Testis (tissue), 2 donors: ENCODE measurements at regions not wholly inside any gene's neighbourhood (a gene's known extent, or its start where the extent isn't known, plus 50 kb on each side); places are given as distances from the start of the nearest gene placed in this dataset.

Experiments
- DNase-seq: peaks from one replicate; pipeline ENCODE4 v3.0.0-alpha.2; 2019
- H3K27ac ChIP-seq, 2 donors: fragments of 200-600 bp; sonication (generic); one replicate each; pipeline ENCODE4 v1.5.1; 2019
- H3K27me3 ChIP-seq: fragments of 200-600 bp; sonication (generic); one replicate; pipeline ENCODE4 v1.5.1; 2019
- H3K36me3 ChIP-seq: fragments of 200-600 bp; sonication (generic); one replicate; pipeline ENCODE4 v1.5.1; 2017; ENCODE audit warnings: low read depth; ENCODE audit errors: missing control alignments
- H3K4me1 ChIP-seq: fragments of 200-600 bp; sonication (generic); one replicate; pipeline ENCODE4 v1.5.1; 2019
- H3K4me3 ChIP-seq, 2 donors: fragments of 200-600 bp; sonication (generic); one replicate each; pipeline ENCODE4 v1.5.1; 2017 to 2019
- H3K9me3 ChIP-seq: fragments of 200-600 bp; sonication (generic); one replicate; pipeline ENCODE4 v1.5.1; 2017
- CTCF ChIP-seq, 3 experiments: fragments of 450-650 bp in 2 of 3; fragments of 200-600 bp in 1 of 3; sonication (generic) in 1 of 3; IDR thresholded peaks; one replicate each; pipeline ENCODE4 v1.5.1; 2016 to 2019; ENCODE audit warnings: antibody characterized with exemption in 3 of 3, mild to moderate bottlenecking in 2 of 3, moderate library complexity in 1 of 3
- POLR2A ChIP-seq: fragments of 450-650 bp; IDR thresholded peaks from one replicate; pipeline ENCODE4 v1.6.1; 2017; ENCODE audit warnings: antibody characterized with exemption, mild to moderate bottlenecking, moderate library complexity
- WGBS, 2 donors: methylation state at CpG; one replicate each; pipeline ENCODE4 v1.1.5; 2018; 5-methylcytosine and 5-hydroxymethylcytosine counted together
- intact Hi-C: fragments of 100-400 bp; cut with DNase I; formaldehyde crosslinking; loops from one replicate; pipeline ENCODE4 v1.15.1; 2023; ENCODE audit warnings: low total_unique reads

- no peaks in the 10 kb centered on the region for H3K36me3 ChIP-seq
- no peaks in the 10 kb centered on the region for H3K4me1 ChIP-seq
- H3K27me3 ChIP-seq = no peaks in the 10 kb centered on the region
- no peak overlapping the region for H3K27ac ChIP-seq
- DNase-seq = no peak
- no peaks in the 10 kb centered on the region for H3K9me3 ChIP-seq
- H3K4me3 ChIP-seq = no peak overlapping the region
- intact Hi-C loops = no loop called here
- TF ChIP-seq CTCF (IDR thresholded peaks at IDR 0.05) = no peak
- no peak for TF ChIP-seq POLR2A
Observed at GRCh38 chr21:24367936-24368335, 1239.3 kb downstream of the MRPL39 start.

GRCh38 chr21:24353492-24353891 lies 1253.8 kb downstream of the MRPL39 start:
- Histone ChIP-seq H3K9me3 (no peaks in the 10 kb centered on the region), H3K27me3 (no peaks in the 10 kb centered on the region), H3K4me3 (no peak overlapping the region), H3K36me3 (no peaks in the 10 kb centered on the region), H3K27ac (no peak overlapping the region), H3K4me1 (no peaks in the 10 kb centered on the region)
- WGBS, 2 donors = 86 to 90% methylated on average over 7 of the region's 7 CpGs
- intact Hi-C loops = no loop called here
- no peak for TF ChIP-seq POLR2A
- no peak for TF ChIP-seq CTCF (IDR thresholded peaks at IDR 0.05)
- DNase-seq = no peak

GRCh38 chr21:24339406-24339805 lies 1267.9 kb downstream of the MRPL39 start:
- Histone ChIP-seq H3K4me3 (no peak overlapping the region), H3K27me3 (no peaks in the 10 kb centered on the region), H3K4me1 (no peaks in the 10 kb centered on the region), H3K27ac (no peak overlapping the region), H3K9me3 (no peaks in the 10 kb centered on the region), H3K36me3 (no peaks in the 10 kb centered on the region)
- intact Hi-C loops = no loop called here
- TF ChIP-seq CTCF (IDR thresholded peaks at IDR 0.05) (no peak), POLR2A (no peak)
- no peak for DNase-seq
- 84 to 85% methylated on average over 2 of the region's 2 CpGs for WGBS, 2 donors

GRCh38 chr21:24336491-24336890 lies 1270.8 kb downstream of the MRPL39 start:
- 93 to 94% methylated on average over 6 of the region's 6 CpGs for WGBS, 2 donors
- no peak for DNase-seq

More at GRCh38 chr21:24336491-24336890, 1270.8 kb downstream of the MRPL39 start:
- intact Hi-C loops = no loop called here
- no peaks in the 10 kb centered on the region for H3K27me3 ChIP-seq
- H3K4me1 ChIP-seq = no peaks in the 10 kb centered on the region
- H3K36me3 ChIP-seq = no peaks in the 10 kb centered on the region
- H3K4me3 ChIP-seq = no peak overlapping the region
- no peaks in the 10 kb centered on the region for H3K9me3 ChIP-seq
- H3K27ac ChIP-seq = no peak overlapping the region
- TF ChIP-seq CTCF (IDR thresholded peaks at IDR 0.05) (no peak), POLR2A (no peak)
